GM12864 (cell line): ENCODE measurements at regions not wholly inside any gene's neighbourhood (a gene's known extent, or its start where the extent isn't known, plus 50 kb on each side); places are given as distances from the start of the nearest gene placed in this dataset.

ENCODE experiments used
- DNase-seq: peaks from one replicate; pipeline ENCODE4 v3.0.0-alpha.2; 2011; ENCODE audit warnings: low read depth
- H3K4me3 ChIP-seq: 2 replicates; pipeline ENCODE4 v1.5.1; 2011; ENCODE audit warnings: mild to moderate bottlenecking, low read depth, low read length, control low read depth
- CTCF ChIP-seq: IDR thresholded peaks from 2 replicates; pipeline ENCODE4 v1.5.1; 2011; ENCODE audit warnings: low read depth, mild to moderate bottlenecking, moderate library complexity, low read length, control low read depth, inconsistent platforms; ENCODE audit errors: missing control alignments

GRCh38 chr11:77530879-77531278 is 57.0 kb upstream of the PAK1 start:
- no peak overlapping the region for H3K4me3 ChIP-seq
- DNase-seq: no peak
- TF ChIP-seq CTCF: no peak

- DNase-seq: no peak
- H3K4me3 ChIP-seq: no peak overlapping the region
- TF ChIP-seq CTCF: no peak
Observed at GRCh38 chr11:77529685-77530084, 55.8 kb upstream of the PAK1 start.

GRCh38 chr11:77525455-77526091 is 51.7 kb upstream of the PAK1 start:
- TF ChIP-seq CTCF: no peak
- DNase-seq: no peak
- no peak overlapping the region for H3K4me3 ChIP-seq

- no peak overlapping the region for H3K4me3 ChIP-seq
- DNase-seq: no peak
- TF ChIP-seq CTCF: peak; percentile 18
Observed at GRCh38 chr11:77524539-77524938, 50.6 kb upstream of the PAK1 start.

- DNase-seq: no peak
- H3K4me3 ChIP-seq: no peak overlapping the region
- TF ChIP-seq CTCF: no peak
Observed at GRCh38 chr11:77523712-77524111, 49.8 kb upstream of the PAK1 start.
